Breast epithelium (tissue), 4 donors: ENCODE measurements at regions not wholly inside any gene's neighbourhood (a gene's known extent, or its start where the extent isn't known, plus 50 kb on each side); places are given as distances from the start of the nearest gene placed in this dataset.

Source experiments
- DNase-seq, 2 donors: peaks; one replicate each; pipeline ENCODE4 v3.0.0-alpha.2; 2019; ENCODE audit warnings: low spot score in 2 of 2
- H3K27ac ChIP-seq, 2 donors: fragments of 200-600 bp; sonication (generic) in 1 of 2; one replicate each; pipeline ENCODE4 v1.5.1; 2016 to 2019; ENCODE audit warnings: mild to moderate bottlenecking in 1 of 2
- H3K27me3 ChIP-seq, 2 donors: fragments of 200-600 bp; sonication (generic) in 1 of 2; one replicate each; pipeline versions ENCODE4 v1.5.1 to v1.6.0; 2017 to 2019; ENCODE audit warnings: control low read depth in 1 of 2, mild to moderate bottlenecking in 1 of 2
- H3K36me3 ChIP-seq: fragments of 200-600 bp; one replicate; pipeline ENCODE4 v1.5.1; 2019
- H3K4me1 ChIP-seq, 2 donors: fragments of 200-600 bp; sonication (generic); one replicate each; pipeline ENCODE4 v1.5.1; 2016 to 2019; ENCODE audit warnings: control low read depth in 1 of 2
- H3K4me3 ChIP-seq, 3 donors: fragments of 200-600 bp; sonication (generic); 1 replicate in 2 of 3; 2 replicates in 1 of 3; pipeline ENCODE4 v1.5.1; 2016 to 2019; ENCODE audit warnings: mild to moderate bottlenecking in 3 of 3, moderate library complexity in 2 of 3
- H3K9me3 ChIP-seq, 2 donors: fragments of 200-600 bp; sonication (generic) in 1 of 2; one replicate each; pipeline ENCODE4 v1.5.1; 2016 to 2019; ENCODE audit warnings: control low read depth in 1 of 2
- POLR2A ChIP-seq: fragments of 450-650 bp; IDR thresholded peaks from one replicate; pipeline ENCODE4 v1.6.1; 2016; ENCODE audit warnings: antibody characterized with exemption, mild to moderate bottlenecking, moderate library complexity
- POLR2AphosphoS5 ChIP-seq, 3 donors: sonication (generic); formaldehyde crosslinking; IDR thresholded peaks; one replicate each; pipeline ENCODE4 v1.6.1; 2017; ENCODE audit warnings: antibody characterized with exemption in 3 of 3
- intact Hi-C: fragments of 100-400 bp; cut with DNase I; formaldehyde crosslinking; loops from one replicate; pipeline ENCODE4 v1.15.1; 2023; ENCODE audit warnings: low total_unique reads
- TF ChIP-seq, protein P1 (sequence below), 3 donors: fragments of 450-650 bp; IDR thresholded peaks; one replicate each; pipeline ENCODE4 v1.5.1; 2016 to 2017; ENCODE audit warnings: antibody characterized with exemption in 3 of 3, mild to moderate bottlenecking in 3 of 3, moderate library complexity in 3 of 3

DNA sequence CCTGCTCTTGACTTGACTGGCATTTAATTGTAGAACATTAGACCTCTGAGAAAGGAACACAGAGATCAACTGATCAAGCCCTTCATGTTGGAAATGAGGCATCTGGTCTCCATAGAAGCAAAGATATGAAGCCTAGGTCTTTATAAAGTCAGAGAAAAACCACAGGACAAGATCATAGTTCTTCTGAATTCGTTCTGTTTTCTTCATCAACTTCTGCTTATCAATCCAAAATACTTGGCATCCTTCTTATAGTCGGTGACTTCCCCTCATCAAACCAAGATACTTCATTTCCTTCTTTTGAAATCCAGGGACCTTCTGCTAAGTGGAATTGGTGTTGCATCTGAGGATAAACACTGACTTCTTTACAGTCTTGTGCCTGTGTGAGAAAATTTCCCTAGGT lies 77.1 kb upstream of the PRKCQ start:
- H3K4me1 ChIP-seq: no peaks in the 10 kb centered on the region
- no peaks in the 10 kb centered on the region for H3K9me3 ChIP-seq
- TF ChIP-seq POLR2A: no peak
- TF ChIP-seq POLR2AphosphoS5 (IDR thresholded peaks at IDR 0.05): no peak
- TF ChIP-seq, protein P1, sequence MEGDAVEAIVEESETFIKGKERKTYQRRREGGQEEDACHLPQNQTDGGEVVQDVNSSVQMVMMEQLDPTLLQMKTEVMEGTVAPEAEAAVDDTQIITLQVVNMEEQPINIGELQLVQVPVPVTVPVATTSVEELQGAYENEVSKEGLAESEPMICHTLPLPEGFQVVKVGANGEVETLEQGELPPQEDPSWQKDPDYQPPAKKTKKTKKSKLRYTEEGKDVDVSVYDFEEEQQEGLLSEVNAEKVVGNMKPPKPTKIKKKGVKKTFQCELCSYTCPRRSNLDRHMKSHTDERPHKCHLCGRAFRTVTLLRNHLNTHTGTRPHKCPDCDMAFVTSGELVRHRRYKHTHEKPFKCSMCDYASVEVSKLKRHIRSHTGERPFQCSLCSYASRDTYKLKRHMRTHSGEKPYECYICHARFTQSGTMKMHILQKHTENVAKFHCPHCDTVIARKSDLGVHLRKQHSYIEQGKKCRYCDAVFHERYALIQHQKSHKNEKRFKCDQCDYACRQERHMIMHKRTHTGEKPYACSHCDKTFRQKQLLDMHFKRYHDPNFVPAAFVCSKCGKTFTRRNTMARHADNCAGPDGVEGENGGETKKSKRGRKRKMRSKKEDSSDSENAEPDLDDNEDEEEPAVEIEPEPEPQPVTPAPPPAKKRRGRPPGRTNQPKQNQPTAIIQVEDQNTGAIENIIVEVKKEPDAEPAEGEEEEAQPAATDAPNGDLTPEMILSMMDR (IDR thresholded peaks at IDR 0.05): no peak
- intact Hi-C loops: no loop called here
- H3K27me3 ChIP-seq: no peaks in the 10 kb centered on the region
- no peak overlapping the region for H3K4me3 ChIP-seq
- no peaks in the 10 kb centered on the region for H3K36me3 ChIP-seq
- DNase-seq: no peak
- no peak overlapping the region for H3K27ac ChIP-seq

DNA sequence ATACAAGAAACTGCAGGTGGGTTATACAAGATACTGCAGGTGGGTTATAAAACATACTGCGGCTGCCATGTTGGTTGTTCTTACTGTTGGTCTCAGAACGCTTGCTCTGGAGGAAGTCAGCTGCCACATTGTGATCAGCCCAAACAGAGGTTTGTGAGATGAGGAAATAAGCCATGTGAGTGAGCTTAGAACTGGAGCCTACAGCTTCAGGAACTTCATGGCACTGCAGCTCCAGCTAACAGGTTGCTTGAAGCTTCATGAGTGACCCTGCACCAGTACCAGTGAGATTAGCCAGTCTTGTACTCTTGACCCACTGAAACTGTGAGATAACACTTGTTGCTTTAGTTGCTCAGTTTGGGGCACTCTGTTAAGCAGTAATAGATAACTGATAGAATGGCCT lies 74.5 kb upstream of the PRKCQ start:
- Histone ChIP-seq H3K36me3 (no peaks in the 10 kb centered on the region), H3K9me3 (no peaks in the 10 kb centered on the region), H3K4me1 (no peaks in the 10 kb centered on the region), H3K27me3 (peaks cover 0 to 6% of the 10 kb centered on the region in 2 donors), H3K27ac (no peak overlapping the region), H3K4me3 (no peak overlapping the region)
- intact Hi-C loops: no loop called here
- DNase-seq: no peak
- no peak for TF ChIP-seq POLR2AphosphoS5 (IDR thresholded peaks at IDR 0.05)

DNA sequence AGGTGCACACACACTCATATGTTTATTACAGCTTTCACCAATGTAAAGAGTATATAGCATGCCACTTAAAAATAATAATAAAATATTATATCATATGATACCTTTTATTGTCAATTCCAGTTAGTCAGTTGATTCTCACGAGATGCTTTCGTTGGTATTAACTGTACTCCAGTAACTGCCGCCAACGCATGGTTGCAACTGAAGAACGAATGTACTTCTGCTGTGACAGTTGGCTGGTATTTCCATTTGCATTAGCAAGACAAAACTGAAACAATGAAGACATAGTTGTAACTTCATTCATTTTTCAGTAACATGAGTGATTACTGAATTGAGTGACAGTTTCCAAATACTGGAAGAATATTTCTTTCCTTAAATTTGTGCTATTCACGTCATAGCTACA lies 70.5 kb upstream of the PRKCQ start:
- H3K4me3 ChIP-seq: no peak overlapping the region
- TF ChIP-seq POLR2A: no peak
- no peak for TF ChIP-seq POLR2AphosphoS5 (IDR thresholded peaks at IDR 0.05)
- TF ChIP-seq, protein P1 (IDR thresholded peaks at IDR 0.05): no peak
- no peaks in the 10 kb centered on the region for H3K4me1 ChIP-seq
- no peak overlapping the region for H3K27ac ChIP-seq
- peaks cover 0 to 11% of the 10 kb centered on the region in 2 donors for H3K27me3 ChIP-seq
- intact Hi-C loops: no loop called here
- H3K9me3 ChIP-seq: no peaks in the 10 kb centered on the region
- H3K36me3 ChIP-seq: no peaks in the 10 kb centered on the region
- no peak for DNase-seq

DNA sequence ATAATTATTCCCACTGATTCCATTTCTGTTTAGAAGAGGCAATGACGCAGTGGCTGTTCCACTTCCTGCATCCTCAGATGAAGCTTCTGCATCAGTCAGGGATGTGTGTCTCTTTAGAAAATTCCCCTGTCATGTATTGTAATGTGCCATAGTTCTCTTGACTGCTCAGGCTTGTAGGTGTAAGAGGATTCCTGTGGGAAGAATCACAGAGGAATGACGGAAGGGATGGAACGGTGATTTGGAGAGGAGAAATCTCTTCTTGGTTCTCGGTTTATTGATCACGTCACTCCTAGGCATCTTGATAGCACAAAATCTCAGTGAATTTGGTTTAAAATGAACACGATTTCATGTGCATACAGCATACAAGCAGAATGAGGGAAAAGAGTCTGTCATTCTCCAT lies 69.8 kb upstream of the PRKCQ start:
- H3K4me1 ChIP-seq: no peaks in the 10 kb centered on the region
- TF ChIP-seq, protein P1 (IDR thresholded peaks at IDR 0.05): no peak
- no peak for TF ChIP-seq POLR2A
- TF ChIP-seq POLR2AphosphoS5 (IDR thresholded peaks at IDR 0.05): no peak
- DNase-seq: no peak
- no peak overlapping the region for H3K4me3 ChIP-seq
- no peaks in the 10 kb centered on the region for H3K9me3 ChIP-seq
- H3K36me3 ChIP-seq: no peaks in the 10 kb centered on the region
- peaks cover 0 to 11% of the 10 kb centered on the region in 2 donors for H3K27me3 ChIP-seq
- H3K27ac ChIP-seq: no peak overlapping the region
- intact Hi-C loops: no loop called here

DNA sequence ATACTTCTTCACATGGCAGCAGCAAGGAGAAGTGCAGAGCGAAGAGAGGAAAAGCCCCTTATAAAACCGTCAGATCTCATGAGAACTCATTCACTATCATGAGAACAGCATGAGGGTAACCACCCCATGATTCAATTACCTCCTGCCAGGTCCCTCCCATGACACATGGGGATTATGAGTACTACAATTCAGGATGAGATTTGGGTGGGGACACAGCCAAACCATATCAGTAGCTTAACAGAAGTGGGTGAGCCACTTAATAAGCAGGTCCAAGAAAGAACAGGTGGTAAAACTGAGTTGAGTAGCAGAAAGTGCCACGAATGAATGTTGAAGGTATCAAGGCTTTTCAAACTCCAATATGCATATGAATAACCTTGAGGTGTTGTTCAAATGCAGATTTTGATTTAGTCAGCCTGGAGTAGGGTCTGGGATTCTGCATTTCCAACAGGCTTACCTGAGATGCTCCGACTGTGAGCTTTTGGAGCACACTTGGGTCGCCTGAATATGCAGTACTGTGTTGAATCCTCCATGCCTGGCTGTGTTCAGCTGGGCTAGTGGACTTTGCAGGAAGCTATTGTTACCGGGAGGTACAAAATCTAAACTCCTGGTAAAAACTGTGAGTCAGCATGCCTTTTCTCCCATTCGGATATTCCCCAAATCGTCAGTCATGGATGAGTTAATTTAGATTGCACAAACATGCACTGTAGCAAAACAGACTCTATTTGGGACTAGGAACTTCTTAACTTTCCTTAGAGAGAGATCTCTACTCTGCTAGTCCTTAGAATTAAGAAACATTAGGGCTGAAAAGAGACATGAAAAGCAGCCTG lies 69.0 kb upstream of the PRKCQ start:
- Histone ChIP-seq H3K4me1 (no peaks in the 10 kb centered on the region), H3K9me3 (no peaks in the 10 kb centered on the region), H3K4me3 (no peak overlapping the region), H3K36me3 (no peaks in the 10 kb centered on the region), H3K27me3 (peaks cover 0 to 11% of the 10 kb centered on the region in 2 donors), H3K27ac (no peak overlapping the region)
- TF ChIP-seq, protein P1 (IDR thresholded peaks at IDR 0.05): no peak
- no peak for TF ChIP-seq POLR2AphosphoS5 (IDR thresholded peaks at IDR 0.05)
- no peak for TF ChIP-seq POLR2A
- intact Hi-C loops: no loop called here
- no peak for DNase-seq
